ENCODE measurements at regions not wholly inside any gene's neighbourhood (a gene's known extent, or its start where the extent isn't known, plus 50 kb on each side); places are given as distances from the start of the nearest gene placed in this dataset.

DNA sequence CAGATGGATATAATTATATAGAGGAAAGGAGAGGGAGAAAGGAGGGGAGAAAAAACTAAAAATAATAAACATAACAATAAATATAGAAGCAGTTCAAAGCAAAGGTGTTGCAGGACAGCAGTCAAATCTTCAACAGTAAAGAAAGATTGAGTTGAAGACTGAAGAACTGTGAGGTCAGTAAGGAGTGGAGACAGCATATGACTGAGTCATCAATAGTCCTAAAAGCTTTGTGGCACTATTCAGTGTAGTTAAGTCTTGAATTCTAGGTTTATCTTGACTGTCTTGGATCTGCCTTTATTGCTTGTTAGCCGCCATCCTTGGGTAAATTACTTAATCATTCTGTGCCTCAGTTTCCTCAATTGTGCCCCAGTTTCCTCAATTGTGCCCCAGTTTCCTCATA is 137.0 kb downstream of the MRPS30 start:
- H3K27me3 ChIP-seq = no peaks in the 10 kb centered on the region
- no peaks in the 10 kb centered on the region for H3K9me3 ChIP-seq
- no peaks in the 10 kb centered on the region for H3K36me3 ChIP-seq
- no peak overlapping the region for H3K27ac ChIP-seq
- intact Hi-C loops (cut with DNase I) = no loop called here
- no peaks in the 10 kb centered on the region for H3K4me1 ChIP-seq
- DNase-seq = no peak
- ATAC-seq = no peak
- WGBS, 2 donors = 85 to 86% methylated on average over 1 of the region's 1 CpG
- TF ChIP-seq, protein P1, sequence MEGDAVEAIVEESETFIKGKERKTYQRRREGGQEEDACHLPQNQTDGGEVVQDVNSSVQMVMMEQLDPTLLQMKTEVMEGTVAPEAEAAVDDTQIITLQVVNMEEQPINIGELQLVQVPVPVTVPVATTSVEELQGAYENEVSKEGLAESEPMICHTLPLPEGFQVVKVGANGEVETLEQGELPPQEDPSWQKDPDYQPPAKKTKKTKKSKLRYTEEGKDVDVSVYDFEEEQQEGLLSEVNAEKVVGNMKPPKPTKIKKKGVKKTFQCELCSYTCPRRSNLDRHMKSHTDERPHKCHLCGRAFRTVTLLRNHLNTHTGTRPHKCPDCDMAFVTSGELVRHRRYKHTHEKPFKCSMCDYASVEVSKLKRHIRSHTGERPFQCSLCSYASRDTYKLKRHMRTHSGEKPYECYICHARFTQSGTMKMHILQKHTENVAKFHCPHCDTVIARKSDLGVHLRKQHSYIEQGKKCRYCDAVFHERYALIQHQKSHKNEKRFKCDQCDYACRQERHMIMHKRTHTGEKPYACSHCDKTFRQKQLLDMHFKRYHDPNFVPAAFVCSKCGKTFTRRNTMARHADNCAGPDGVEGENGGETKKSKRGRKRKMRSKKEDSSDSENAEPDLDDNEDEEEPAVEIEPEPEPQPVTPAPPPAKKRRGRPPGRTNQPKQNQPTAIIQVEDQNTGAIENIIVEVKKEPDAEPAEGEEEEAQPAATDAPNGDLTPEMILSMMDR (IDR thresholded peaks at IDR 0.05) = no peak
- H3K4me3 ChIP-seq = no peak overlapping the region

DNA sequence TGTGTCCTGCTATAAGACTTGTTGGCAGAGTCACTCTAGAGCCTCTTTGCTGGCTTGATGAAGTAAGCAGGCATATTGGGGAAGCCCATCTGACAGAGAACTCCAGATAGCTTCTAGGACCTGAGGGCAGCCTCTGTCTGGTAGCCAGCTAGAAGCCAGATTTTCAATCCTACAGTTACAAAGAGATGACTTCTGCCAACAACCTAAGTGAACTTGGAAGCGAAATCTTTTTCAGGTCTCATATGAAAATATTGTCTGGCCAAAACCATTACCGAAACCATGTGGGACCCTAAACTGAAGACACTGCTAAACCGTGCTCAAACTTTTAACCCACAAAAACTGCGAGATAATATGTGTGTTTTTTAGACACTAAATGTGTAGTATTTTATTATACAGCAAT is 140.9 kb downstream of the MRPS30 start:
- Histone ChIP-seq H3K4me3 (no peak overlapping the region), H3K9me3 (no peaks in the 10 kb centered on the region), H3K27ac (no peak overlapping the region), H3K4me1 (no peaks in the 10 kb centered on the region), H3K27me3 (no peaks in the 10 kb centered on the region), H3K36me3 (no peaks in the 10 kb centered on the region)
- TF ChIP-seq, protein P1 (IDR thresholded peaks at IDR 0.05) = no peak
- 90 to 91% methylated on average over 4 of the region's 4 CpGs for WGBS, 2 donors
- no peak for DNase-seq
- no peak for ATAC-seq
- intact Hi-C loops (cut with DNase I) = loop anchor here in 1 of 10 donors (10.0 kb wide), 1 partner anchor 745 kb away; the partner anchor contains the start of gene HCN1

DNA sequence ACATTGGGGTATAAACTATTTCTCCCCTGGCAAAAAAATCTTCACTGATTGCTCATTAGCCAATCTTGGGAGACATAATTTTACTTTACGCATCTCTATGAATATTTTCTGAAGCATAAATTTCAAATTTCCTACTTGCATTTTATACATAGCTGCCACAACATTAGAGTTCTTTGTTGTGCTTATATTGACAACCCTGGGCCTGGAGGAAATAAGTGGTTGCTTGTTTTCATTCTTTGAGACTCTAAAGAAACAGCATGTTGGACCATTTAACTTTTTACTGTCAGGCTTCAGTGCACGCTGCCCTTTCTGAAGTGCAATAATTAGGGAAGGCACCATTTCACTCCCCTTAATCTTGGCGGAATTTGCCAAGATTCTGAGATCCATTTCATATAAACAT is 142.6 kb downstream of the MRPS30 start:
- no peaks in the 10 kb centered on the region for H3K9me3 ChIP-seq
- H3K4me3 ChIP-seq = no peak overlapping the region
- no peaks in the 10 kb centered on the region for H3K36me3 ChIP-seq
- H3K4me1 ChIP-seq = no peaks in the 10 kb centered on the region
- TF ChIP-seq, protein P1 (IDR thresholded peaks at IDR 0.05) = no peak
- H3K27ac ChIP-seq = no peak overlapping the region
- ATAC-seq = no peak
- 85 to 87% methylated on average over 3 of the region's 3 CpGs for WGBS, 2 donors
- DNase-seq = no peak
- intact Hi-C loops (cut with DNase I) = loop anchor here in 1 of 10 donors (10.0 kb wide), 1 partner anchor 743 kb away; the partner anchor contains the start of gene HCN1
- H3K27me3 ChIP-seq = no peaks in the 10 kb centered on the region

DNA sequence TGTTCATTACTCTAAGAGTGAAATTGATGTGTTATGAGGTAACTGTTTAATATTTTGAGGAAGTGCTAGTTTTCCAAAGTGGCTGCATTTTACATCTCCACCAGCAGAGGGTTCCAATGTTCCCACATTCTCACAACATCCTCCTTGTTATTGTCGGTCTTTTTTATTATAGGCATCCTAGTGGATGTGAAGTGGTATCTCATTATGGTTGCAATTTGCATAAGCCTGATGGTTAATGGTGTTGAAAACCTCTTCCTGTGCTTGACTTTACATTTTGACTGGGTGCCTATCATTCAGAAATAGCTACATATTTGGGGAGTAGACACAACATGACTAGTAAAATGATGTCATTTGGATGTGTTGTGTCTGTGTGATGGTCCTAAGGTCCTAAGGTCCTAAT is 143.6 kb downstream of the MRPS30 start:
- no peaks in the 10 kb centered on the region for H3K27me3 ChIP-seq
- H3K36me3 ChIP-seq = no peaks in the 10 kb centered on the region
- ATAC-seq (no peak), DNase-seq (no peak)
- intact Hi-C loops (cut with DNase I) = loop anchor here in 1 of 10 donors (10.0 kb wide), 1 partner anchor 742 kb away; the partner anchor contains the start of gene HCN1
- H3K27ac ChIP-seq = no peak overlapping the region
- H3K4me1 ChIP-seq = no peaks in the 10 kb centered on the region
- no peaks in the 10 kb centered on the region for H3K9me3 ChIP-seq
- H3K4me3 ChIP-seq = no peak overlapping the region
- TF ChIP-seq, protein P1 (IDR thresholded peaks at IDR 0.05) = peak; percentile 24 to 66 (median 51)
- 3 to 6% methylated on average over 1 of the region's 1 CpG for WGBS, 2 donors

All from heart right ventricle (tissue), 16 donors.